ENCODE measurements at regions not wholly inside any gene's neighbourhood (a gene's known extent, or its start where the extent isn't known, plus 50 kb on each side); places are given as distances from the start of the nearest gene placed in this dataset.

DNA sequence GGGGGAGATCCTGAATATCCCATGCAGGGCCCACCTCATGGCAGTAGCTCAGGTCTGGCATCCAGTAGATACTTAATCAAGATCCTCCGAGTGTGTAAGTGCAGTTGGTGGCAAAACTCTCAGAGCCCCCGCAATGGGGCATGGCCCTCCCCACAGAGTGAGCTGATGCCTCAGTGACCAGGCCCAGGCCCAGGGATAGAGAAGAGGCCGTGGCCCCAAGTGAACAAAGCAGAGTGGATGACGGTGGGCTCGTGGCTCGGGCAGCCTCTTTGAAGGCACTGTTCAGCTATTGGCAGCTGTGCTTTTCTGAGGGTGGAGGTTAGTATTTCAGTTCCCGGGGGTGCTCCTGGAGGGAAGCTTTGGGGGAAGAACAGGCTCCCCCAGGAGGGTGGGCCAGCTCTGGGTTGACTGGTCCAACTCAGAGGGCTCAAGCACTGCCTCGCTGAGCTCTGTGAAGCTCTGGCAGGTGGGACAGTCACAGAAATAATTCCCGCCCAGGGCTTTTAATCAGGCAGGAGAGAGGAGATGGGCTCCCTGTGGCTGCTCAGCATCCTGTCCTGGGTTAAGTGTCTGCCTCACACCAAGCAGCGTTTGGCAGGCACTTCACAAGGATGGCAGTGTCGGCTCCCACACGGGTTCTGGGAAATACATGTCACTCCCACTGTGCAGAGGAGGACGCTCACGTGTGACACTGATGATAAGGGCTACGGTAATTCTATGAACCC is 583.6 kb downstream of the TCERG1L start:
- TF ChIP-seq POLR2AphosphoS5 (IDR thresholded peaks at IDR 0.05; ENCODE audit: low read depth, low read length) = no peak
- TF ChIP-seq POLR2A (IDR thresholded peaks at IDR 0.05; ENCODE audit: low read depth, low read length) = no peak
- no peak for TF ChIP-seq TAF1 (IDR thresholded peaks at IDR 0.05; ENCODE audit: low read depth, low read length)
- no peak for TF ChIP-seq SPI1 (IDR thresholded peaks at IDR 0.05; ENCODE audit: low read depth, low read length)
